DND-41 (cell line): ENCODE measurements at regions not wholly inside any gene's neighbourhood (a gene's known extent, or its start where the extent isn't known, plus 50 kb on each side); places are given as distances from the start of the nearest gene placed in this dataset.

Source experiments
- ATAC-seq: fragments of 200-7000 bp; cut with Tn5 transposase; 3 replicates; pipeline ENCODE4 v1.9.1; 2021; ENCODE audit warnings: low read depth; ENCODE audit not compliant: insufficient read depth
- DNase-seq: peaks from one replicate; pipeline ENCODE4 v3.0.0-alpha.2; 2020
- H2AFZ ChIP-seq: 2 replicates; pipeline ENCODE4 v1.6.0; 2012; ENCODE audit warnings: low read depth, low read length
- H3K27ac ChIP-seq: 2 replicates; pipeline ENCODE4 v1.5.1; 2012; ENCODE audit warnings: low read length, inconsistent platforms
- H3K27me3 ChIP-seq: fragments of 200-600 bp; sonication (generic); 2 replicates; pipeline ENCODE4 v1.6.0; 2012; ENCODE audit warnings: low read length, mild to moderate bottlenecking, inconsistent platforms; ENCODE audit not compliant: insufficient read depth, poor library complexity
- H3K36me3 ChIP-seq: 2 replicates; pipeline ENCODE4 v1.5.1; 2012; ENCODE audit warnings: low read length, inconsistent platforms; ENCODE audit not compliant: insufficient read depth
- H3K4me1 ChIP-seq: 2 replicates; pipeline ENCODE4 v1.5.1; 2012; ENCODE audit warnings: mild to moderate bottlenecking, low read length; ENCODE audit not compliant: insufficient read depth
- H3K4me2 ChIP-seq: 2 replicates; pipeline ENCODE4 v1.6.0; 2012; ENCODE audit warnings: mild to moderate bottlenecking, moderate library complexity, low read length, inconsistent platforms; ENCODE audit not compliant: insufficient read depth
- H3K4me3 ChIP-seq, 2 experiments: fragments of 200-600 bp in 1 of 2; shearing (Covaris generic) in 1 of 2; 2 replicates each; pipeline ENCODE4 v1.5.1; 2012 to 2016; ENCODE audit warnings: inconsistent platforms in 2 of 2, low read length in 2 of 2, mild to moderate bottlenecking in 2 of 2, low read depth in 1 of 2, moderate library complexity in 1 of 2
- H3K79me2 ChIP-seq: 2 replicates; pipeline ENCODE4 v1.6.0; 2012; ENCODE audit warnings: low read length, inconsistent platforms; ENCODE audit not compliant: insufficient read depth
- H3K9ac ChIP-seq: 2 replicates; pipeline ENCODE4 v1.6.0; 2012; ENCODE audit warnings: low read depth, mild to moderate bottlenecking, inconsistent platforms, low read length, moderate library complexity
- H3K9me3 ChIP-seq: 2 replicates; pipeline ENCODE4 v1.5.1; 2012; ENCODE audit warnings: low read length, moderate library complexity, mild to moderate bottlenecking, inconsistent platforms; ENCODE audit not compliant: insufficient read depth, severe bottlenecking
- H4K20me1 ChIP-seq: 2 replicates; pipeline ENCODE4 v1.6.0; 2012; ENCODE audit warnings: low read length; ENCODE audit not compliant: insufficient read depth
- EZH2 ChIP-seq: IDR thresholded peaks from 3 replicates; pipeline ENCODE4 v1.6.1; 2012; ENCODE audit warnings: borderline replicate concordance, low read depth, mild to moderate bottlenecking, moderate library complexity, low read length, inconsistent platforms; ENCODE audit not compliant: severe bottlenecking
- TF ChIP-seq, protein P1 (sequence below): IDR thresholded peaks from 2 replicates; pipeline ENCODE4 v1.5.1; 2012; ENCODE audit warnings: borderline replicate concordance, low read length, moderate library complexity, mild to moderate bottlenecking; ENCODE audit not compliant: poor library complexity, severe bottlenecking; ENCODE audit errors: extremely low read depth

DNA sequence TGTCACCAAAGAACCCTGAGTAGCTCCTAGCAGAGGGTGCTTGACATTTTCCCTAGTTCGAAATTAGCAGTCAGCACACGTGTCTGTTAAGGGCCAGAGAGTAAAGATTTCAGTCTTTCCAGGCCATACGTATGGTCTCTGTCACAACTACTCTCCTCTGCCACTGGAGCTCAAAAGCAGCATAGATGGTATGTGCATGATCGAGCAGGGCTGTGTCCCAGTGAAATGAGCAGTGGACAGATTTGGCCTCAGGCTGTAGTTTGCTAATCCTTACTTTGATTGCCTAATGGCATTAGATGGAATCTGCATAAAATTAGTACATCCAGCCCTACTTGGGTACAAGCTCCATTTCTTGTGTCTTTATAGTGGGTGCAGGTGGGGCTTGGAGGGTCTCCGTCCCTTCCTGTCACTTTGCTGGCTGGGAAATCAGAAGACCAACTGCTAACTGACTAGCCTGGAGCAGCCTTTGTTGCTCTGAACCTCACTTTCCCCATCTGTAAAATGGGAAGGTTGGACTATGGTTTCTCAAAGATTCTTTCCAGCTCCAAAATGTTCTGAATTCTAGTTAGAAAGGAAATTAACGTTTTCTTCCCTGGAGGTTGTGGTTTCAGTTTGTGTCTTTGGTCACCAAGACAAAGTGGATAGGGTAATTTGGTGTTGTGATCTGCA lies 108.5 kb downstream of the GLI2 start:
- no peaks in the 10 kb centered on the region for H3K4me1 ChIP-seq
- H4K20me1 ChIP-seq, result no peaks in the 10 kb centered on the region
- H3K9me3 ChIP-seq, result no peaks in the 10 kb centered on the region
- H3K4me2 ChIP-seq, result no peak overlapping the region
- H3K9ac ChIP-seq, result no peak overlapping the region
- H3K36me3 ChIP-seq, result no peaks in the 10 kb centered on the region
- H2AFZ ChIP-seq, result no peak overlapping the region
- H3K4me3 ChIP-seq, result no peak overlapping the region
- no peak overlapping the region for H3K27ac ChIP-seq
- DNase-seq (no peak), ATAC-seq (no peak)
- peaks cover 3% of the 10 kb centered on the region for H3K27me3 ChIP-seq
- no peaks in the 10 kb centered on the region for H3K79me2 ChIP-seq
- TF ChIP-seq, protein P1, sequence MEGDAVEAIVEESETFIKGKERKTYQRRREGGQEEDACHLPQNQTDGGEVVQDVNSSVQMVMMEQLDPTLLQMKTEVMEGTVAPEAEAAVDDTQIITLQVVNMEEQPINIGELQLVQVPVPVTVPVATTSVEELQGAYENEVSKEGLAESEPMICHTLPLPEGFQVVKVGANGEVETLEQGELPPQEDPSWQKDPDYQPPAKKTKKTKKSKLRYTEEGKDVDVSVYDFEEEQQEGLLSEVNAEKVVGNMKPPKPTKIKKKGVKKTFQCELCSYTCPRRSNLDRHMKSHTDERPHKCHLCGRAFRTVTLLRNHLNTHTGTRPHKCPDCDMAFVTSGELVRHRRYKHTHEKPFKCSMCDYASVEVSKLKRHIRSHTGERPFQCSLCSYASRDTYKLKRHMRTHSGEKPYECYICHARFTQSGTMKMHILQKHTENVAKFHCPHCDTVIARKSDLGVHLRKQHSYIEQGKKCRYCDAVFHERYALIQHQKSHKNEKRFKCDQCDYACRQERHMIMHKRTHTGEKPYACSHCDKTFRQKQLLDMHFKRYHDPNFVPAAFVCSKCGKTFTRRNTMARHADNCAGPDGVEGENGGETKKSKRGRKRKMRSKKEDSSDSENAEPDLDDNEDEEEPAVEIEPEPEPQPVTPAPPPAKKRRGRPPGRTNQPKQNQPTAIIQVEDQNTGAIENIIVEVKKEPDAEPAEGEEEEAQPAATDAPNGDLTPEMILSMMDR, result no peak
- TF ChIP-seq EZH2, result no peak

DNA sequence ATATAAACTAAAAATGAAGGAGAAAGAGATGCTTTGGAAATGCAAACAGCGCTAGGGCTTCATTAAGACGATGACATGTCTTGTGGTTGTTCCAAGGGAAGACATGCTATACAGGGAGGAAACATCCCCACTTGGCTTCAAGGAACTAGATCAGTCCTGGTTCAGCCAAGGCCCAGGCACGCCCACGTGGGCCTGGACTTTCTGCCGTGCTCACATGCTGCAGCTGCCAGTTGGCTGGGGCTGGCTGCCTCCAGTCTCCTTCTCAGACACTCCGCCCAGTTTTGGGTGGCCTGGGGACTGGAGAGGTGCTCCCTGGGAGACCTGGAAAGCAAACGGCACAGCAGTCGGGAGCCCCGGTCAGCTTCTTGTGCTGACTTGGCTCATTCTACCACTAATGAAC lies 109.6 kb downstream of the GLI2 start:
- H3K27ac ChIP-seq, result no peak overlapping the region
- TF ChIP-seq, protein P1, result no peak
- TF ChIP-seq EZH2, result no peak
- peaks cover 3% of the 10 kb centered on the region for H3K27me3 ChIP-seq
- no peak for DNase-seq
- H3K36me3 ChIP-seq, result no peaks in the 10 kb centered on the region
- H3K79me2 ChIP-seq, result no peaks in the 10 kb centered on the region
- no peaks in the 10 kb centered on the region for H4K20me1 ChIP-seq
- ATAC-seq, result no peak
- no peak overlapping the region for H3K9ac ChIP-seq
- no peaks in the 10 kb centered on the region for H3K4me1 ChIP-seq
- no peaks in the 10 kb centered on the region for H3K9me3 ChIP-seq
- no peak overlapping the region for H2AFZ ChIP-seq
- H3K4me2 ChIP-seq, result no peak overlapping the region
- H3K4me3 ChIP-seq, result no peak overlapping the region

DNA sequence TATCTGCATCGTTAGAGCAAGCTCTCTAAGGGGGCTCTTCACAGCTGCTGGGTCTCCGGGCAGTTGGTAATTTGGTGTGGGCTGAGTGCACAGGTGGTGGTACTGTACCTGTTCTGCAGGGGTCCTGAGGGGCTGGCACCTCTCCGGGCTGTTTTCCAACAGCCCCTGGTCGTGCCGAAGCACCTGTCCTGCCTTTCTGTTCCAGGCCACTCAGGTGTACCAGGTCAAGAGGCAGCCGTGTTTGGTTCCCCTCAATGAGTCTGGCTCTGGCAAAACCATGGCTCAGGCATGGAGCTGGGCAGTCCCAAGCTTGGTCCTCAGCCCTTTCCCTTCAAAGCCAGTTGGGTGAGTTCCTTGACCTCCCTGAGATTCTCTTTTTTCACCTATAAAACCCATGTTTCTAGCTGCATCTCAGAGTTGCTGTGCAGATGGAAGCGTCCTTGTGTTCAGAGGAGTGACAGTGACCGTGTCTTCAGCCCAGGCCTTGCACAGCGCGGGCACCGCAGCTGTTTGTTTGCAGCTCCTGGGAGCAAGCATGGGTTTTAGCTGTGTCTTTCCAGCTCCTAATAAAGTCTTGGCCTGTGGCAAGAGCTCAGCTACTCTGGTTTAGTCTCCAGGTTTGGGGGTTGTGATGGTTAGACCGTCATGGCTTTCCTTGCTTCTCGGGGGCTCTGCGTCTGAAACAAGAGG lies 110.9 kb downstream of the GLI2 start:
- H3K4me3 ChIP-seq, result no peak overlapping the region
- no peaks in the 10 kb centered on the region for H3K27me3 ChIP-seq
- no peak overlapping the region for H2AFZ ChIP-seq
- no peaks in the 10 kb centered on the region for H3K79me2 ChIP-seq
- H3K4me1 ChIP-seq, result no peaks in the 10 kb centered on the region
- H3K9ac ChIP-seq, result no peak overlapping the region
- H3K36me3 ChIP-seq, result no peaks in the 10 kb centered on the region
- no peak overlapping the region for H3K27ac ChIP-seq
- no peak for DNase-seq
- no peak overlapping the region for H3K4me2 ChIP-seq
- H3K9me3 ChIP-seq, result no peaks in the 10 kb centered on the region
- TF ChIP-seq, protein P1, result no peak
- no peak for TF ChIP-seq EZH2
- no peaks in the 10 kb centered on the region for H4K20me1 ChIP-seq
- no peak for ATAC-seq
